Fibroblast of lung (primary cell): ENCODE measurements at regions not wholly inside any gene's neighbourhood (a gene's known extent, or its start where the extent isn't known, plus 50 kb on each side); places are given as distances from the start of the nearest gene placed in this dataset.

Source experiments
- DNase-seq, 2 donors: peaks; one replicate each; pipeline versions ENCODE4 v3.0.0 to v3.0.0-alpha.2; 2010; ENCODE audit warnings: low read depth in 2 of 2
- H2AFZ ChIP-seq: 2 replicates; pipeline ENCODE4 v1.5.1; 2012; ENCODE audit warnings: low read length, control low read depth, inconsistent platforms
- H3K27ac ChIP-seq: 2 replicates; pipeline ENCODE4 v1.5.1; 2011; ENCODE audit warnings: low read length, control low read depth; ENCODE audit not compliant: insufficient read depth
- H3K27me3 ChIP-seq: 2 replicates; pipeline ENCODE4 v1.5.1; 2011; ENCODE audit warnings: mild to moderate bottlenecking, low read length; ENCODE audit not compliant: control insufficient read depth, insufficient read depth
- H3K36me3 ChIP-seq: 2 replicates; pipeline ENCODE4 v1.5.1; 2011; ENCODE audit warnings: low read length; ENCODE audit not compliant: control insufficient read depth, insufficient read depth
- H3K4me1 ChIP-seq: 2 replicates; pipeline ENCODE4 v1.5.1; 2011; ENCODE audit warnings: low read length; ENCODE audit not compliant: control insufficient read depth, insufficient read depth; ENCODE audit errors: extremely low read depth
- H3K4me2 ChIP-seq: 2 replicates; pipeline ENCODE4 v1.5.1; 2011; ENCODE audit warnings: low read length, control low read depth; ENCODE audit not compliant: insufficient read depth; ENCODE audit errors: extremely low read depth
- H3K4me3 ChIP-seq, 4 experiments: fragments of 200-600 bp in 1 of 4; sonication (generic) in 1 of 4; replicated peaks in 1 of 4; 2 replicates each; pipeline ENCODE4 v1.5.1; 2011 to 2016; ENCODE audit warnings: low read length in 4 of 4, low read depth in 3 of 4, mild to moderate bottlenecking in 3 of 4, control low read depth in 2 of 4, inconsistent platforms in 1 of 4, mixed read lengths in 1 of 4; ENCODE audit not compliant: insufficient read depth in 1 of 4; ENCODE audit errors: control extremely low read depth in 1 of 4
- H3K79me2 ChIP-seq: 2 replicates; pipeline ENCODE4 v1.5.1; 2012; ENCODE audit warnings: mild to moderate bottlenecking, low read length, inconsistent platforms; ENCODE audit not compliant: control insufficient read depth, insufficient read depth
- H3K9ac ChIP-seq: 2 replicates; pipeline ENCODE4 v1.5.1; 2011; ENCODE audit warnings: mild to moderate bottlenecking, low read length, control low read depth; ENCODE audit not compliant: insufficient read depth
- H3K9me3 ChIP-seq: 2 replicates; pipeline ENCODE4 v1.5.1; 2012; ENCODE audit warnings: low read depth, low read length; ENCODE audit not compliant: control insufficient read depth, insufficient read depth
- H4K20me1 ChIP-seq: 2 replicates; pipeline ENCODE4 v1.5.1; 2011; ENCODE audit warnings: low read length; ENCODE audit not compliant: control insufficient read depth, insufficient read depth; ENCODE audit errors: extremely low read depth
- EZH2 ChIP-seq: IDR thresholded peaks from 2 replicates; pipeline ENCODE4 v1.5.1; 2012; ENCODE audit warnings: low read length, control low read depth, mild to moderate bottlenecking; ENCODE audit errors: missing control alignments
- TF ChIP-seq, protein P1 (sequence below), 2 donors: IDR thresholded peaks in 1 of 2; conservative IDR thresholded peaks in 1 of 2; 1 replicate in 1 of 2; 2 replicates in 1 of 2; pipeline ENCODE4 v1.5.1; 2011 to 2012; ENCODE audit warnings: low read length in 2 of 2, control low read depth in 1 of 2, inconsistent platforms in 1 of 2, low read depth in 1 of 2, mild to moderate bottlenecking in 1 of 2

DNA sequence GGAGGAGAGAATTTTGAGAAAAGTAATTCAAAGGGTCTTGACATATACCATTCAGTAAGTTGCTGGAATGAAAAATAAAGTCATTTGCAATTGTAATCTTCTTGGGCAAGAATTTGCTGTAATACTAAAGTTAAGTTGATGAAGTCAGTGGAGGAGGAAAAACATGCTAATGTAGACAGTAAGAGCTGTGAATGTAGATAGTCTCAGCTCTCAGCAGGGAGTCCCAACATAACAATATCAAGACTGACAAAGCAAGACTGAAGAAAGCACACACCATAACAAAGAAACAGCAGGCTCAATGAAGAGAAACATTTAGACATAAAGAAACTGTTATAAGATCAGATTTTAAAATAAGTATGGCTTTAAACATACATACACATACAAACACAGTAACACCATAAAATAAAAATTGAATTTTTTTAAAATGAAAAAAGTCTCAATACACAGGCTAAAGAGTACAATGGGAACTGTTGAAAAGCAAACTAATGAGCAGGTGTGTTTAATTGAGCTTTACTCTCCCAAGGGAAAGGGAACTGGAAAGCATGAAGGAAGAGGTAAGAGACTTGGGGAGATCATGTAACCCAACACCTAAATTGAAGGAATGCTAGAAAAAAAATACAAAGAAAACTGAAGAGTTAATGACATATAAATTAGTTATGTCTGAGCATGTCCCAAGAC lies 336.3 kb upstream of the NCAM2 start:
- TF ChIP-seq EZH2, result no peak
- DNase-seq, result no peak
- Histone ChIP-seq H2AFZ (no peak overlapping the region), H3K27ac (no peak overlapping the region), H3K4me2 (no peak overlapping the region), H4K20me1 (no peaks in the 10 kb centered on the region), H3K9ac (no peak overlapping the region), H3K9me3 (no peaks in the 10 kb centered on the region), H3K36me3 (no peaks in the 10 kb centered on the region), H3K27me3 (no peaks in the 10 kb centered on the region), H3K4me3 (no peak overlapping the region), H3K4me1 (no peaks in the 10 kb centered on the region), H3K79me2 (no peaks in the 10 kb centered on the region)

GRCh38 chr21:20662514-20662913 lies 335.7 kb upstream of the NCAM2 start:
- TF ChIP-seq, protein P1, sequence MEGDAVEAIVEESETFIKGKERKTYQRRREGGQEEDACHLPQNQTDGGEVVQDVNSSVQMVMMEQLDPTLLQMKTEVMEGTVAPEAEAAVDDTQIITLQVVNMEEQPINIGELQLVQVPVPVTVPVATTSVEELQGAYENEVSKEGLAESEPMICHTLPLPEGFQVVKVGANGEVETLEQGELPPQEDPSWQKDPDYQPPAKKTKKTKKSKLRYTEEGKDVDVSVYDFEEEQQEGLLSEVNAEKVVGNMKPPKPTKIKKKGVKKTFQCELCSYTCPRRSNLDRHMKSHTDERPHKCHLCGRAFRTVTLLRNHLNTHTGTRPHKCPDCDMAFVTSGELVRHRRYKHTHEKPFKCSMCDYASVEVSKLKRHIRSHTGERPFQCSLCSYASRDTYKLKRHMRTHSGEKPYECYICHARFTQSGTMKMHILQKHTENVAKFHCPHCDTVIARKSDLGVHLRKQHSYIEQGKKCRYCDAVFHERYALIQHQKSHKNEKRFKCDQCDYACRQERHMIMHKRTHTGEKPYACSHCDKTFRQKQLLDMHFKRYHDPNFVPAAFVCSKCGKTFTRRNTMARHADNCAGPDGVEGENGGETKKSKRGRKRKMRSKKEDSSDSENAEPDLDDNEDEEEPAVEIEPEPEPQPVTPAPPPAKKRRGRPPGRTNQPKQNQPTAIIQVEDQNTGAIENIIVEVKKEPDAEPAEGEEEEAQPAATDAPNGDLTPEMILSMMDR (conservative IDR thresholded peaks at IDR 0.05 in 1 of 2, IDR thresholded peaks at IDR 0.05 in 1 of 2; ENCODE audit: low read depth in 1 of 2, low read length in 2 of 2), result no peak
- TF ChIP-seq EZH2, result no peak
- no peaks in the 10 kb centered on the region for H3K27me3 ChIP-seq
- DNase-seq, result no peak
- no peaks in the 10 kb centered on the region for H4K20me1 ChIP-seq
- no peak overlapping the region for H3K4me3 ChIP-seq
- H3K36me3 ChIP-seq, result no peaks in the 10 kb centered on the region
- H2AFZ ChIP-seq, result no peak overlapping the region
- no peaks in the 10 kb centered on the region for H3K79me2 ChIP-seq
- no peak overlapping the region for H3K27ac ChIP-seq
- H3K9me3 ChIP-seq, result no peaks in the 10 kb centered on the region
- no peak overlapping the region for H3K4me2 ChIP-seq
- H3K9ac ChIP-seq, result no peak overlapping the region
- H3K4me1 ChIP-seq, result no peaks in the 10 kb centered on the region

GRCh38 chr21:20667931-20668330 lies 330.3 kb upstream of the NCAM2 start:
- H3K4me2 ChIP-seq, result no peak overlapping the region
- no peak overlapping the region for H2AFZ ChIP-seq

More at GRCh38 chr21:20667931-20668330, 330.3 kb upstream of the NCAM2 start:
- no peak overlapping the region for H3K27ac ChIP-seq
- H3K9ac ChIP-seq, result no peak overlapping the region
- H3K4me3 ChIP-seq, result no peak overlapping the region
- H4K20me1 ChIP-seq, result no peaks in the 10 kb centered on the region
- no peaks in the 10 kb centered on the region for H3K4me1 ChIP-seq
- H3K79me2 ChIP-seq, result no peaks in the 10 kb centered on the region
- H3K27me3 ChIP-seq, result no peaks in the 10 kb centered on the region
- H3K36me3 ChIP-seq, result no peaks in the 10 kb centered on the region
- H3K9me3 ChIP-seq, result no peaks in the 10 kb centered on the region
- TF ChIP-seq, protein P1 (conservative IDR thresholded peaks at IDR 0.05 in 1 of 2, IDR thresholded peaks at IDR 0.05 in 1 of 2; ENCODE audit: low read depth in 1 of 2, low read length in 2 of 2), result no peak
- TF ChIP-seq EZH2, result no peak
- no peak for DNase-seq
